ENCODE measurements at regions not wholly inside any gene's neighbourhood (a gene's known extent, or its start where the extent isn't known, plus 50 kb on each side); places are given as distances from the start of the nearest gene placed in this dataset.

DNA sequence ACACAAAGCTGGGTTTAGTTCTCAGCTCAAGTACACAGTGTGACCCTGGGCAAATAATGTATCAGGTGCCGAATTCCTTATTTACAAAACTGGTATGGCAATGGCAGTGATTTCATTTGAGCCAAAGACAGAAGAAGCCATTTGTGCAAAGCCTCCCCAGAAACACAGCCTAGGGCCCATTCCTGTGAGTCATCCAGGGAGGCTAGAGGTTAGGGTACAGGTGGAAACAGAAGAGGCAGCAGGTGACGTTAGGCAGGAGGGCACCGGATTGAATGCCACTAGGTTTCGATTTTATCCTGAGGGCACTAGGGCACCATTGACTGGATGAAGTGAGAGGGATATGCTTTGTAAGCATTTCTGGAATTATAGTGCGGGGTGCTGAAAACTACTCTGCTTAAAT lies 766.9 kb upstream of the NR2F2 start:
- no peak overlapping the region for H3K4me3 ChIP-seq (ENCODE audit: extremely low read depth, insufficient read depth, low read length, poor library complexity, severe bottlenecking)
- no peak overlapping the region for H3K27ac ChIP-seq (ENCODE audit: low read depth, low read length, severe bottlenecking)
- H3K9me3 ChIP-seq (ENCODE audit: control insufficient read depth, low read length) = no peaks in the 10 kb centered on the region
- peaks cover 16% of the 10 kb centered on the region for H3K4me1 ChIP-seq (ENCODE audit: control insufficient read depth, insufficient read depth, low read length, poor library complexity, severe bottlenecking)
- H3K36me3 ChIP-seq (ENCODE audit: control insufficient read depth, insufficient read depth, low read length) = no peaks in the 10 kb centered on the region
- 91 to 94% methylated on average over 5 of the region's 5 CpGs for WGBS, 2 experiments (ENCODE audit: insufficient coverage in 2 of 2)

- Histone ChIP-seq H3K4me3 (ENCODE audit: extremely low read depth, insufficient read depth, low read length, poor library complexity, severe bottlenecking) (no peak overlapping the region), H3K27ac (ENCODE audit: low read depth, low read length, severe bottlenecking) (no peak overlapping the region), H3K4me1 (ENCODE audit: control insufficient read depth, insufficient read depth, low read length, poor library complexity, severe bottlenecking) (peaks cover 6% of the 10 kb centered on the region), H3K9me3 (ENCODE audit: control insufficient read depth, low read length) (no peaks in the 10 kb centered on the region), H3K36me3 (ENCODE audit: control insufficient read depth, insufficient read depth, low read length) (no peaks in the 10 kb centered on the region)
- WGBS, 2 experiments (ENCODE audit: insufficient coverage in 2 of 2) = 95 to 100% methylated on average over 3 to 7 of the region's 8 CpGs
Measured at GRCh38 chr15:95565016-95565600, 765.4 kb upstream of the NR2F2 start.

DNA sequence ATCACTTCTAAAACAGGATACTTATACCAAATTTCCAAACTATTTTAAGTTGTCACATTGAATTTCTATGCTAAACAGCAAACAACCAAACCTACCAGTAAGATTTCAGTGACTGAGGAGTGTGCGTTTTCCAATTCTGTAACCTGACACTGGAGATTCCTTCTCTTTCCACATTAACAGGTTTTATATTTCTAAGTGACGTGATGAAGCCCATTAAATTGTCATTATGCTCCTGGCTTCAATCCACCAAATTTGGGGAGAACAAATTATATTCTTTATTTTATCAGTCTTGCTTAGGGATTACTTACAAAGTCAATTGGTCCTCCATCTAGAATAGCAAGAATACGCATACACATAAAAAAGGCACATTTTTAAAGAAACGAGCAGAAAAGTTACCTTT lies 764.8 kb upstream of the NR2F2 start:
- Histone ChIP-seq H3K36me3 (ENCODE audit: control insufficient read depth, insufficient read depth, low read length) (no peaks in the 10 kb centered on the region), H3K4me3 (ENCODE audit: extremely low read depth, insufficient read depth, low read length, poor library complexity, severe bottlenecking) (no peak overlapping the region), H3K9me3 (ENCODE audit: control insufficient read depth, low read length) (no peaks in the 10 kb centered on the region), H3K27ac (ENCODE audit: low read depth, low read length, severe bottlenecking) (no peak overlapping the region), H3K4me1 (ENCODE audit: control insufficient read depth, insufficient read depth, low read length, poor library complexity, severe bottlenecking) (peaks cover 4% of the 10 kb centered on the region)
- 72 to 93% methylated on average over 2 to 3 of the region's 4 CpGs for WGBS, 2 experiments (ENCODE audit: insufficient coverage in 2 of 2)

DNA sequence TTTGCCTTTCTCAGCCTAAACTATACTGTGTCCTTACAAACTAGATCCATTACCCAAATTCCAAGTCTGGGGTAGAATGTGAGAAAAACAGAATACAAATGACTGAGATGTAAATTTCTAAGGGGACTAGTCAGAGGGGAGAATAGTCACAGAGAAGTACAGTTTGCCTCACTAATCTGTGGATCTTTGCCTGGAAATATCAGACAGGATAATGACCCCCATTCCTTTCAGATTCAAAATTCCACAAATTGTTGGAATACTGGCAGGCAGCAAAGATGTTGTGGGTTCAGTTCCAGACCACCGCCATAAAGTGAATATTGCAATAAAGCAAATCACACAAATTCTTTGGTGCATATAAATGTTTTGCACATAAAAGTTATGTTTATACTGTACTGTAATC lies 762.8 kb upstream of the NR2F2 start:
- H3K27ac ChIP-seq (ENCODE audit: low read depth, low read length, severe bottlenecking) = no peak overlapping the region
- no CpG with 5 or more reads among the region's 1 CpG for WGBS, 2 experiments (ENCODE audit: insufficient coverage in 2 of 2)
- peaks cover 4% of the 10 kb centered on the region for H3K4me1 ChIP-seq (ENCODE audit: control insufficient read depth, insufficient read depth, low read length, poor library complexity, severe bottlenecking)
- peaks cover 4% of the 10 kb centered on the region for H3K9me3 ChIP-seq (ENCODE audit: control insufficient read depth, low read length)
- H3K4me3 ChIP-seq (ENCODE audit: extremely low read depth, insufficient read depth, low read length, poor library complexity, severe bottlenecking) = no peak overlapping the region
- H3K36me3 ChIP-seq (ENCODE audit: control insufficient read depth, insufficient read depth, low read length) = no peaks in the 10 kb centered on the region

GRCh38 chr15:95574053-95574452 lies 756.4 kb upstream of the NR2F2 start:
- Histone ChIP-seq H3K36me3 (ENCODE audit: control insufficient read depth, insufficient read depth, low read length) (no peaks in the 10 kb centered on the region), H3K9me3 (ENCODE audit: control insufficient read depth, low read length) (peaks cover 4% of the 10 kb centered on the region), H3K4me3 (ENCODE audit: extremely low read depth, insufficient read depth, low read length, poor library complexity, severe bottlenecking) (no peak overlapping the region), H3K27ac (ENCODE audit: low read depth, low read length, severe bottlenecking) (no peak overlapping the region), H3K4me1 (ENCODE audit: control insufficient read depth, insufficient read depth, low read length, poor library complexity, severe bottlenecking) (no peaks in the 10 kb centered on the region)
- WGBS, 2 experiments (ENCODE audit: insufficient coverage in 2 of 2) = 88 to 100% methylated on average over 3 to 5 of the region's 5 CpGs

DNA sequence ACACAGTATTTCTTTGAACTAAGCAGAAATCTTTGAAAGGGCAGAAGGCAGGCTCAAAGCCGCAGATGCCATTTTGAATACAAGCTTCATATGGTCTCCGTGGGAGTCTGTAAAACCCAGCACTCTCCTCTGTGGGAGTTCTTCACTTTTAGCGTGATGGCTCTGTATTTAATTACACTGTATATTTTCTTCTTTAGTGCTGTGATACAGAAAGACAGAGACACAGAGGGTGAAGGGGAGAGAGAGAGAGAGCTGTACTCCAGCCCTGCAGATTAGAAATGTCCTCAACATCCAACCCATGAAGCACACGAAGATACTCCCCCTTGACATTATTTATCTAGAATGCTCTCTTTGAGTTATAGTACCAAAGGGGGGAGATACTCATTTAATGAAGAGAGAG lies 752.6 kb upstream of the NR2F2 start:
- Histone ChIP-seq H3K4me3 (ENCODE audit: extremely low read depth, insufficient read depth, low read length, poor library complexity, severe bottlenecking) (no peak overlapping the region), H3K4me1 (ENCODE audit: control insufficient read depth, insufficient read depth, low read length, poor library complexity, severe bottlenecking) (no peaks in the 10 kb centered on the region), H3K36me3 (ENCODE audit: control insufficient read depth, insufficient read depth, low read length) (no peaks in the 10 kb centered on the region), H3K27ac (ENCODE audit: low read depth, low read length, severe bottlenecking) (no peak overlapping the region), H3K9me3 (ENCODE audit: control insufficient read depth, low read length) (no peaks in the 10 kb centered on the region)
- 90 to 100% methylated on average over 1 to 2 of the region's 4 CpGs for WGBS, 2 experiments (ENCODE audit: insufficient coverage in 2 of 2)

DNA sequence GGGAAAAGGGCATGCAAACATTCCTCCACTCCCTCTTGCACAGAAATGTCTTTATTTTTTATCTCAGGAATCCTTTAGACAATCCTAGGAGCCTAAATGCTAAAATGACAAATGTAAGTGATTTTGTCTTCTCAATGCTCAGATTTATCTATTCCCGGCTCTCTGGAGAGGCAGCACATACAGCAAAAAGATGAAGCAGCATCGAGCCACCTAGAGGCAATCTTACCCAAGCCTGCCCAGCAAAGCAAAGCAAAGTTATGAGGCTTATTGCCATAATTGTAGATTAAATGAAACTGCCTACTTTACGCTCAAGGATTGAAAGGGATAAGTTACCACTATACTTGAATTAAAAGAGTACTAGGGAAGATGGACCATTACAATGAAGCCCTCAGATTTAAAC lies 750.4 kb upstream of the NR2F2 start:
- Histone ChIP-seq H3K27ac (ENCODE audit: low read depth, low read length, severe bottlenecking) (no peak overlapping the region), H3K4me1 (ENCODE audit: control insufficient read depth, insufficient read depth, low read length, poor library complexity, severe bottlenecking) (no peaks in the 10 kb centered on the region), H3K36me3 (ENCODE audit: control insufficient read depth, insufficient read depth, low read length) (no peaks in the 10 kb centered on the region), H3K9me3 (ENCODE audit: control insufficient read depth, low read length) (no peaks in the 10 kb centered on the region), H3K4me3 (ENCODE audit: extremely low read depth, insufficient read depth, low read length, poor library complexity, severe bottlenecking) (no peak overlapping the region)
- 100% methylated on average over 1 to 2 of the region's 3 CpGs for WGBS, 2 experiments (ENCODE audit: insufficient coverage in 2 of 2)

DNA sequence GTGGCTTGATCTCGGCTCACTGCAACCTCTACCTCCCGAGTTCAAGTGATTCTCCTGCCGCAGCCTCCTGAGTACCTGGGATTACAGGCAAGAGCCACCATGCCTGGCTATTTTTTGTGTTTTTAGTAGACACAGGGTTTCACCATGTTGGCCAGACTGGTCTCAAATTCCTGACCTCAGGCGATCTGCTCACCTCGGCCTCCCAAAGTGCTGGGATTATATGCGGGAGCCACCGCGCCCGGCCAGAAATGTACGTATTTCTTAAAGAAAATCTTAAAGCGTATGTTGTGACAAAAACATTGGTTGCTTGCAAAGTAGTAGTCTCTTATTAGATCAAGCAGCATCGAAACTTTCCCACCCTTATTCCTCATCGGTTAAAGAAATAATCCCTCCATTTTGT lies 748.9 kb upstream of the NR2F2 start:
- H3K27ac ChIP-seq (ENCODE audit: low read depth, low read length, severe bottlenecking) = no peak overlapping the region
- no peaks in the 10 kb centered on the region for H3K36me3 ChIP-seq (ENCODE audit: control insufficient read depth, insufficient read depth, low read length)
- H3K9me3 ChIP-seq (ENCODE audit: control insufficient read depth, low read length) = no peaks in the 10 kb centered on the region
- no peak overlapping the region for H3K4me3 ChIP-seq (ENCODE audit: extremely low read depth, insufficient read depth, low read length, poor library complexity, severe bottlenecking)
- 88 to 89% methylated on average over 10 to 12 of the region's 13 CpGs for WGBS, 2 experiments (ENCODE audit: insufficient coverage in 2 of 2)
- no peaks in the 10 kb centered on the region for H3K4me1 ChIP-seq (ENCODE audit: control insufficient read depth, insufficient read depth, low read length, poor library complexity, severe bottlenecking)

DNA sequence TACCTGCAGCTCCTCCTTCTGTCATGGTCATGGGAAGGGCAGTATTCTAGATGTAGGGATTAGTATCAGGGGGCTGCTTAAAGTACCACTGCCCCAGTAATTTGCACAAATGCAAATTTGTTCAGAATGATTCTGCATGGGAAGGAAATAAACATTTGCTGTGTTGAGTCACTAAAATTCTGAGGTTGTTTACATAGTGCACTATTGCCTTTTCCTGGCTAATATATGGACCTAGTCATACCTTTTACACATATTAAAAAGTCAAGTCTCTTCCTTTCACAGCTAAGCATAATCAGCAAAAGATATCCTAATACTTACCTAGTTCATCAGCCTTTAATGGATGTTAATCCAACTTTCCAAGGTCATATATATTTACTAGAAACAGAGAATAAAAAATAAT lies 746.4 kb upstream of the NR2F2 start:
- H3K27ac ChIP-seq (ENCODE audit: low read depth, low read length, severe bottlenecking) = no peak overlapping the region

GRCh38 chr15:95588056-95588455 lies 742.4 kb upstream of the NR2F2 start:
- no peaks in the 10 kb centered on the region for H3K9me3 ChIP-seq (ENCODE audit: control insufficient read depth, low read length)
- WGBS, 2 experiments (ENCODE audit: insufficient coverage in 2 of 2) = no CpG with 5 or more reads among the region's 2 CpGs

More for the DNA sequence above, 746.4 kb upstream of the NR2F2 start:
- no peaks in the 10 kb centered on the region for H3K36me3 ChIP-seq (ENCODE audit: control insufficient read depth, insufficient read depth, low read length)
- no peaks in the 10 kb centered on the region for H3K9me3 ChIP-seq (ENCODE audit: control insufficient read depth, low read length)
- no peaks in the 10 kb centered on the region for H3K4me1 ChIP-seq (ENCODE audit: control insufficient read depth, insufficient read depth, low read length, poor library complexity, severe bottlenecking)
- no peak overlapping the region for H3K4me3 ChIP-seq (ENCODE audit: extremely low read depth, insufficient read depth, low read length, poor library complexity, severe bottlenecking)

DNA sequence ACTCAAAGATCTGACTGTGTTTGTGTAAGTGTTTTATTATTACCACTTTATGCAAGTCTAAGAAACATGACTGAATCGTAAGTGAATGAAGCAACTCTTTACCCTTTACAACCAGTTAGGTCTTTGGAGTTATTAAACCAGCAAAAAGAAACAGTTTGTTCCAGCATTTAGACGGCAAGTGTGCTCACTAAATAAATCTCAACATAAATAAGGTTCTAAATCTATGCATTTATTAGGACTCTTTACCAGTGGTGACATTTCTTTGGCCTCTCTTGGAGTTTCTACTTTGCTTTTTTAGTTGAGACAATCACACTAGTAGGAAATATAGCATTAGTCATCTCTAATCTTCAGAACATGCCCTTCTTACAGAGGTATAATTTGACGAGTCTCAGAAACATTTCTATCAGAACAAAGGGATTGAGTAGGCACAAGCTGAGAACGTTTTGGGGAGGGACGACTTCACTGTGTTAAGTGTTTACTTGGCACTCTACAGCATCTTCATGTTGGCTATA lies 739.9 kb upstream of the NR2F2 start:
- 83 to 86% methylated on average over 2 of the region's 5 CpGs for WGBS, 2 experiments (ENCODE audit: insufficient coverage in 2 of 2)
- no peak overlapping the region for H3K27ac ChIP-seq (ENCODE audit: low read depth, low read length, severe bottlenecking)
- no peaks in the 10 kb centered on the region for H3K36me3 ChIP-seq (ENCODE audit: control insufficient read depth, insufficient read depth, low read length)
- no peaks in the 10 kb centered on the region for H3K4me1 ChIP-seq (ENCODE audit: control insufficient read depth, insufficient read depth, low read length, poor library complexity, severe bottlenecking)
- H3K9me3 ChIP-seq (ENCODE audit: control insufficient read depth, low read length) = no peaks in the 10 kb centered on the region
- no peak overlapping the region for H3K4me3 ChIP-seq (ENCODE audit: extremely low read depth, insufficient read depth, low read length, poor library complexity, severe bottlenecking)

More at GRCh38 chr15:95588056-95588455, 742.4 kb upstream of the NR2F2 start:
- no peaks in the 10 kb centered on the region for H3K4me1 ChIP-seq (ENCODE audit: control insufficient read depth, insufficient read depth, low read length, poor library complexity, severe bottlenecking)
- no peak overlapping the region for H3K27ac ChIP-seq (ENCODE audit: low read depth, low read length, severe bottlenecking)
- H3K4me3 ChIP-seq (ENCODE audit: extremely low read depth, insufficient read depth, low read length, poor library complexity, severe bottlenecking) = no peak overlapping the region
- no peaks in the 10 kb centered on the region for H3K36me3 ChIP-seq (ENCODE audit: control insufficient read depth, insufficient read depth, low read length)
